Neural cell (in vitro differentiated cells): ENCODE measurements at regions not wholly inside any gene's neighbourhood (a gene's known extent, or its start where the extent isn't known, plus 50 kb on each side); places are given as distances from the start of the nearest gene placed in this dataset.

Experiments used
- H2AFZ ChIP-seq: fragments of 200-600, 300-800 bp; sonication (generic), shearing (Covaris generic); 2 replicates; pipeline ENCODE4 v1.6.0; 2014; ENCODE audit warnings: low read depth, mild to moderate bottlenecking, antibody characterized with exemption, low read length, moderate library complexity
- H3F3A ChIP-seq: fragments of 200-600 bp; shearing (Covaris generic); 2 replicates; pipeline ENCODE4 v1.6.1; 2016; ENCODE audit warnings: mild to moderate bottlenecking, moderate library complexity, mixed read lengths, antibody characterized with exemption, low read length; ENCODE audit not compliant: insufficient read depth, poor library complexity, severe bottlenecking
- H3K27ac ChIP-seq: fragments of 200-600, 300-800 bp; sonication (generic), shearing (Covaris generic); 2 replicates; pipeline ENCODE4 v1.5.1; 2014; ENCODE audit warnings: mild to moderate bottlenecking, low read length, moderate library complexity
- H3K27me3 ChIP-seq: fragments of 300-800, 200-600 bp; sonication (generic), shearing (Covaris generic); 2 replicates; pipeline ENCODE4 v1.6.0; 2014; ENCODE audit warnings: mild to moderate bottlenecking, low read depth, low read length, moderate library complexity; ENCODE audit not compliant: insufficient read depth
- H3K36me3 ChIP-seq: fragments of 300-800, 200-600 bp; sonication (generic), shearing (Covaris generic); 2 replicates; pipeline ENCODE4 v1.5.1; 2014; ENCODE audit warnings: mild to moderate bottlenecking, antibody characterized with exemption, low read length, moderate library complexity; ENCODE audit not compliant: insufficient read depth
- H3K4me2 ChIP-seq: fragments of 300-800, 200-600 bp; sonication (generic), shearing (Covaris generic); 2 replicates; pipeline ENCODE4 v1.6.0; 2014; ENCODE audit warnings: mild to moderate bottlenecking, low read length
- H3K4me3 ChIP-seq: fragments of 300-800, 200-600 bp; sonication (generic), shearing (Covaris generic); 2 replicates; pipeline ENCODE4 v1.5.1; 2014; ENCODE audit warnings: mild to moderate bottlenecking, low read length, moderate library complexity
- H3K79me2 ChIP-seq: fragments of 200-600 bp; shearing (Covaris generic); replicated peaks from 2 replicates; pipeline ENCODE4 v1.6.0; 2014; ENCODE audit warnings: mild to moderate bottlenecking, low read length, moderate library complexity; ENCODE audit not compliant: insufficient read depth
- H3K9ac ChIP-seq: fragments of 300-800, 200-600 bp; sonication (generic), shearing (Covaris generic); 2 replicates; pipeline ENCODE4 v1.6.1; 2016; ENCODE audit warnings: mild to moderate bottlenecking, low read length, mixed read lengths
- H3K9me2 ChIP-seq: fragments of 200-600 bp; shearing (Covaris generic); 2 replicates; pipeline ENCODE4 v1.6.1; 2016; ENCODE audit warnings: mild to moderate bottlenecking, low read length, mixed read lengths; ENCODE audit not compliant: insufficient read depth
- H3K9me3 ChIP-seq: fragments of 200-600, 300-800 bp; sonication (generic), shearing (Covaris generic); 2 replicates; pipeline ENCODE4 v1.6.1; 2016; ENCODE audit warnings: mild to moderate bottlenecking, mixed run types, low read length, moderate library complexity, mixed read lengths
- H4K20me1 ChIP-seq: fragments of 200-600 bp; shearing (Covaris generic); 2 replicates; pipeline ENCODE4 v1.6.1; 2016; ENCODE audit warnings: mild to moderate bottlenecking, mixed run types; ENCODE audit not compliant: insufficient read depth
- EP300 ChIP-seq: fragments of 450-650 bp; conservative IDR thresholded peaks from 2 replicates; pipeline ENCODE4 v1.6.1; 2014; ENCODE audit warnings: antibody characterized with exemption, mild to moderate bottlenecking, moderate library complexity; ENCODE audit not compliant: poor library complexity, severe bottlenecking
- EZH2 ChIP-seq: fragments of 200-600, 300-800 bp; shearing (Covaris generic), sonication (generic); IDR thresholded peaks from 2 replicates; pipeline ENCODE4 v1.6.1; 2014; ENCODE audit warnings: antibody characterized with exemption, low read length, borderline replicate concordance, mild to moderate bottlenecking; ENCODE audit not compliant: insufficient read depth, poor library complexity, severe bottlenecking
- MXI1 ChIP-seq: fragments of 450-650 bp; conservative IDR thresholded peaks from 2 replicates; pipeline ENCODE4 v1.6.1; 2014; ENCODE audit warnings: antibody characterized with exemption, mild to moderate bottlenecking; ENCODE audit not compliant: poor library complexity, severe bottlenecking
- POLR2AphosphoS5 ChIP-seq: IDR thresholded peaks from 2 replicates; pipeline ENCODE4 v1.6.1; 2012
- RAD21 ChIP-seq: fragments of 450-650 bp; conservative IDR thresholded peaks from 2 replicates; pipeline ENCODE4 v1.6.1; 2014; ENCODE audit warnings: antibody characterized with exemption, mild to moderate bottlenecking, moderate library complexity
- SMC3 ChIP-seq: fragments of 450-650 bp; conservative IDR thresholded peaks from 2 replicates; pipeline ENCODE4 v1.6.1; 2014; ENCODE audit warnings: antibody characterized with exemption, mild to moderate bottlenecking, moderate library complexity; ENCODE audit not compliant: poor library complexity
- TAF1 ChIP-seq: IDR thresholded peaks from 2 replicates; pipeline ENCODE4 v1.6.1; 2012; ENCODE audit warnings: low read depth
- TF ChIP-seq, protein P1 (sequence below): IDR thresholded peaks from 2 replicates; pipeline ENCODE4 v1.6.1; 2012; ENCODE audit warnings: borderline replicate concordance
- TF ChIP-seq, protein P2 (sequence below): fragments of 450-650 bp; IDR thresholded peaks from 2 replicates; pipeline ENCODE4 v1.5.1; 2014; ENCODE audit warnings: antibody characterized with exemption, mild to moderate bottlenecking, moderate library complexity; ENCODE audit not compliant: poor library complexity, severe bottlenecking

DNA sequence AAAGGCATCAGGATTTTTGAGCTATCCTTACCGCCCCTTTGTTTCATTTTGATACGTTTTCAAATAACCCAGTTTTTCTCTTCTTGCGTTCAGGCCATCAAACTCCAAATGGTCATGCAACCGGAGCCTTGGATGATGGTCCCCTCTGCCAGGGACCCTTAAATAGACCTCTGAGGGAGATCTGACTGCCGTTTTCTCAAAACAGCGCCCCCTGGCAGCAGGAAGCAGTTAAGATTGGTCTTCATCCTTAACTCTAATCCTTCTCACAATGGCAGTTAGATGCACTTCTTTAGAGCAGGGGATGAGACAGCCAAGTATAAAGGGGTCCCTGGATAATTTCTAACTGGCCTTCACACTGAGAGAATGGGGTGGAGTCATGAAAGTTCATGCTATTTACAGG lies 525.0 kb upstream of the SPANXN1 start:
- Histone ChIP-seq H3K4me3 (no peak overlapping the region), H3K79me2 (no peaks in the 10 kb centered on the region), H3K9me2 (no peaks in the 10 kb centered on the region), H3K4me2 (no peak overlapping the region), H4K20me1 (no peaks in the 10 kb centered on the region), H2AFZ (no peak overlapping the region), H3K27me3 (no peaks in the 10 kb centered on the region), H3K9ac (no peak overlapping the region), H3K9me3 (no peaks in the 10 kb centered on the region), H3F3A (no peaks in the 10 kb centered on the region), H3K36me3 (no peaks in the 10 kb centered on the region), H3K27ac (no peak overlapping the region)
- TF ChIP-seq, protein P1, sequence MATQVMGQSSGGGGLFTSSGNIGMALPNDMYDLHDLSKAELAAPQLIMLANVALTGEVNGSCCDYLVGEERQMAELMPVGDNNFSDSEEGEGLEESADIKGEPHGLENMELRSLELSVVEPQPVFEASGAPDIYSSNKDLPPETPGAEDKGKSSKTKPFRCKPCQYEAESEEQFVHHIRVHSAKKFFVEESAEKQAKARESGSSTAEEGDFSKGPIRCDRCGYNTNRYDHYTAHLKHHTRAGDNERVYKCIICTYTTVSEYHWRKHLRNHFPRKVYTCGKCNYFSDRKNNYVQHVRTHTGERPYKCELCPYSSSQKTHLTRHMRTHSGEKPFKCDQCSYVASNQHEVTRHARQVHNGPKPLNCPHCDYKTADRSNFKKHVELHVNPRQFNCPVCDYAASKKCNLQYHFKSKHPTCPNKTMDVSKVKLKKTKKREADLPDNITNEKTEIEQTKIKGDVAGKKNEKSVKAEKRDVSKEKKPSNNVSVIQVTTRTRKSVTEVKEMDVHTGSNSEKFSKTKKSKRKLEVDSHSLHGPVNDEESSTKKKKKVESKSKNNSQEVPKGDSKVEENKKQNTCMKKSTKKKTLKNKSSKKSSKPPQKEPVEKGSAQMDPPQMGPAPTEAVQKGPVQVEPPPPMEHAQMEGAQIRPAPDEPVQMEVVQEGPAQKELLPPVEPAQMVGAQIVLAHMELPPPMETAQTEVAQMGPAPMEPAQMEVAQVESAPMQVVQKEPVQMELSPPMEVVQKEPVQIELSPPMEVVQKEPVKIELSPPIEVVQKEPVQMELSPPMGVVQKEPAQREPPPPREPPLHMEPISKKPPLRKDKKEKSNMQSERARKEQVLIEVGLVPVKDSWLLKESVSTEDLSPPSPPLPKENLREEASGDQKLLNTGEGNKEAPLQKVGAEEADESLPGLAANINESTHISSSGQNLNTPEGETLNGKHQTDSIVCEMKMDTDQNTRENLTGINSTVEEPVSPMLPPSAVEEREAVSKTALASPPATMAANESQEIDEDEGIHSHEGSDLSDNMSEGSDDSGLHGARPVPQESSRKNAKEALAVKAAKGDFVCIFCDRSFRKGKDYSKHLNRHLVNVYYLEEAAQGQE, result no peak
- TF ChIP-seq SMC3, result no peak

DNA sequence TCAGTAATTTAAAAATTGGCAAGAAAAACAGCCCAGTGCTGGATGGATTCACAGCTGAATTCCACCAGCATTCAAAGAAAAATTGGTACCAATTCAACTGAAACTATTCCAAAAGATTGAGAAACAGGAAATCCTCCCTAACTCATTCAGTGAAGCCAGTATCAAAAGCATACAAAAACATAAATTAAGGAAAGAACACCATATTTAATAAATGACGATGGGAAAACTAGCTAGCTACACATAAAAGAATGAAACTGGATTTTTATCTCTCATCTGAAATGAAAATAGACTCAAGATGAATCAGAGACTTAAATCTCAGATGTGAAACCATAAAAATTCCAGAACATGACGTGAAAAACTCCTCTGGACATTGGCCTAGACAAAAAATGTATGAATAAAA lies 516.8 kb upstream of the SPANXN1 start:
- no peak for TF ChIP-seq MXI1
- TF ChIP-seq, protein P1, result no peak
- no peak for TF ChIP-seq TAF1
- no peak for TF ChIP-seq RAD21
- no peak for TF ChIP-seq SMC3
- TF ChIP-seq, protein P2, sequence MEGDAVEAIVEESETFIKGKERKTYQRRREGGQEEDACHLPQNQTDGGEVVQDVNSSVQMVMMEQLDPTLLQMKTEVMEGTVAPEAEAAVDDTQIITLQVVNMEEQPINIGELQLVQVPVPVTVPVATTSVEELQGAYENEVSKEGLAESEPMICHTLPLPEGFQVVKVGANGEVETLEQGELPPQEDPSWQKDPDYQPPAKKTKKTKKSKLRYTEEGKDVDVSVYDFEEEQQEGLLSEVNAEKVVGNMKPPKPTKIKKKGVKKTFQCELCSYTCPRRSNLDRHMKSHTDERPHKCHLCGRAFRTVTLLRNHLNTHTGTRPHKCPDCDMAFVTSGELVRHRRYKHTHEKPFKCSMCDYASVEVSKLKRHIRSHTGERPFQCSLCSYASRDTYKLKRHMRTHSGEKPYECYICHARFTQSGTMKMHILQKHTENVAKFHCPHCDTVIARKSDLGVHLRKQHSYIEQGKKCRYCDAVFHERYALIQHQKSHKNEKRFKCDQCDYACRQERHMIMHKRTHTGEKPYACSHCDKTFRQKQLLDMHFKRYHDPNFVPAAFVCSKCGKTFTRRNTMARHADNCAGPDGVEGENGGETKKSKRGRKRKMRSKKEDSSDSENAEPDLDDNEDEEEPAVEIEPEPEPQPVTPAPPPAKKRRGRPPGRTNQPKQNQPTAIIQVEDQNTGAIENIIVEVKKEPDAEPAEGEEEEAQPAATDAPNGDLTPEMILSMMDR, result no peak
- no peak for TF ChIP-seq EZH2
- no peak for TF ChIP-seq POLR2AphosphoS5
- TF ChIP-seq EP300, result no peak
- H3K4me2 ChIP-seq, result no peak overlapping the region

More for the DNA sequence above, 516.8 kb upstream of the SPANXN1 start:
- Histone ChIP-seq H3K27me3 (no peaks in the 10 kb centered on the region), H3K79me2 (no peaks in the 10 kb centered on the region), H3K4me3 (no peak overlapping the region), H3F3A (no peaks in the 10 kb centered on the region), H3K9me3 (no peaks in the 10 kb centered on the region), H4K20me1 (no peaks in the 10 kb centered on the region), H3K9me2 (no peaks in the 10 kb centered on the region), H3K36me3 (no peaks in the 10 kb centered on the region), H3K9ac (no peak overlapping the region), H3K27ac (no peak overlapping the region), H2AFZ (no peak overlapping the region)
